RWPE2 (cell line): ENCODE measurements at regions not wholly inside any gene's neighbourhood (a gene's known extent, or its start where the extent isn't known, plus 50 kb on each side); places are given as distances from the start of the nearest gene placed in this dataset.

Experiments used
- ATAC-seq: fragments of 200-7000 bp; cut with Tn5 transposase; 3 replicates; pipeline ENCODE4 v1.9.1; 2021; ENCODE audit warnings: low read depth
- DNase-seq: peaks from one replicate; pipeline ENCODE4 v3.0.0-alpha.2; 2020; ENCODE audit warnings: low spot score
- H3K27ac ChIP-seq: fragments of 450-650 bp; 2 replicates; pipeline ENCODE4 v1.5.1; 2017; ENCODE audit warnings: mild to moderate bottlenecking; ENCODE audit not compliant: poor library complexity, severe bottlenecking
- H3K27me3 ChIP-seq: fragments of 250-450 bp; sonication (Bioruptor Pico); 2 replicates; pipeline ENCODE4 v1.5.1; 2021; ENCODE audit warnings: mild to moderate bottlenecking, moderate library complexity; ENCODE audit not compliant: insufficient read depth, poor library complexity, severe bottlenecking
- H3K36me3 ChIP-seq: fragments of 250-450 bp; sonication (Bioruptor Pico); 2 replicates; pipeline ENCODE4 v1.5.1; 2020; ENCODE audit warnings: low read depth, mild to moderate bottlenecking, moderate library complexity
- H3K4me1 ChIP-seq: fragments of 250-450 bp; sonication (Bioruptor Pico); 2 replicates; pipeline ENCODE4 v1.5.1; 2021; ENCODE audit warnings: mild to moderate bottlenecking, moderate library complexity; ENCODE audit not compliant: insufficient read depth, poor library complexity, severe bottlenecking
- H3K4me3 ChIP-seq: fragments of 250-450 bp; sonication (Bioruptor Pico); 2 replicates; pipeline ENCODE4 v1.5.1; 2021; ENCODE audit warnings: mild to moderate bottlenecking, moderate library complexity; ENCODE audit not compliant: severe bottlenecking
- H3K9me3 ChIP-seq: fragments of 250-450 bp; sonication (Bioruptor Pico); 2 replicates; pipeline ENCODE4 v1.5.1; 2021; ENCODE audit warnings: mild to moderate bottlenecking, moderate library complexity; ENCODE audit not compliant: severe bottlenecking
- TF ChIP-seq, protein P1 (sequence below): fragments of 450-650 bp; IDR thresholded peaks from one replicate; pipeline ENCODE4 v1.5.1; 2017; ENCODE audit warnings: mild to moderate bottlenecking, moderate library complexity; ENCODE audit not compliant: poor library complexity, severe bottlenecking

DNA sequence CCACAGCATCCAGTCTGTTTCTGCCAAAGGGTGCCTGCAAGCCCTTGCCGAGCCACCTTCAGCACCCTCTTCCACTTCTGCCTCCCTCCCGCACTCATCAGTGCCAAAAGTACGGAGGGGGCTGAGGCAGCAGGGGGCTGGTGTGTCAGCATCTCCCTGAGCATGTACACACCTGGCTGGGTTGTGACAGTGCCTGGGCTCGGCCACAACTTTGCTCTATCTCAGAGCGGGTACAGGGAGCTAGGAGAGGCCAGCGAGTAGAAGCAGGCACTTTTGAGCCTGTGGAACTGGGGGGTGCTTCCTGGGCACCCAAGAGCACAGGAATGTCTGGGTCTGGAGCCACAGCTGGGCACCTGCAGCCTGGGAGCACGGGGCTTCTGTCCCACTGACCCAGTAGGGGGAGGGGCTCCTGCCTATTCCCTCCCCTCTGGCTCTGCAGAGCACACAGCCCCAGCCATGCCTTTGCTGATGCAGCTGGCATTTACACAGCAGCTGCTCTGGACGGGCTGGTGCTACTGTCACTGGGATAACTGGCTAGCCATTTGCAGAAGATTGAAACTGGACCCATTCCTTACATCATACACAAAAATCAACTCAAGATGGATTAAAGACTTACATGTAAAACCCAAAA lies 319.8 kb upstream of the RRP15 start:
- no peak overlapping the region for H3K4me3 ChIP-seq
- H3K27ac ChIP-seq = no peak overlapping the region
- H3K9me3 ChIP-seq = no peaks in the 10 kb centered on the region
- H3K36me3 ChIP-seq = no peaks in the 10 kb centered on the region
- ATAC-seq (no peak), DNase-seq (no peak)
- H3K27me3 ChIP-seq = no peaks in the 10 kb centered on the region
- H3K4me1 ChIP-seq = no peaks in the 10 kb centered on the region
- TF ChIP-seq, protein P1, sequence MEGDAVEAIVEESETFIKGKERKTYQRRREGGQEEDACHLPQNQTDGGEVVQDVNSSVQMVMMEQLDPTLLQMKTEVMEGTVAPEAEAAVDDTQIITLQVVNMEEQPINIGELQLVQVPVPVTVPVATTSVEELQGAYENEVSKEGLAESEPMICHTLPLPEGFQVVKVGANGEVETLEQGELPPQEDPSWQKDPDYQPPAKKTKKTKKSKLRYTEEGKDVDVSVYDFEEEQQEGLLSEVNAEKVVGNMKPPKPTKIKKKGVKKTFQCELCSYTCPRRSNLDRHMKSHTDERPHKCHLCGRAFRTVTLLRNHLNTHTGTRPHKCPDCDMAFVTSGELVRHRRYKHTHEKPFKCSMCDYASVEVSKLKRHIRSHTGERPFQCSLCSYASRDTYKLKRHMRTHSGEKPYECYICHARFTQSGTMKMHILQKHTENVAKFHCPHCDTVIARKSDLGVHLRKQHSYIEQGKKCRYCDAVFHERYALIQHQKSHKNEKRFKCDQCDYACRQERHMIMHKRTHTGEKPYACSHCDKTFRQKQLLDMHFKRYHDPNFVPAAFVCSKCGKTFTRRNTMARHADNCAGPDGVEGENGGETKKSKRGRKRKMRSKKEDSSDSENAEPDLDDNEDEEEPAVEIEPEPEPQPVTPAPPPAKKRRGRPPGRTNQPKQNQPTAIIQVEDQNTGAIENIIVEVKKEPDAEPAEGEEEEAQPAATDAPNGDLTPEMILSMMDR = no peak

GRCh38 chr1:217968085-217968484 lies 317.0 kb upstream of the RRP15 start:
- no peak for ATAC-seq
- TF ChIP-seq, protein P1 = no peak

DNA sequence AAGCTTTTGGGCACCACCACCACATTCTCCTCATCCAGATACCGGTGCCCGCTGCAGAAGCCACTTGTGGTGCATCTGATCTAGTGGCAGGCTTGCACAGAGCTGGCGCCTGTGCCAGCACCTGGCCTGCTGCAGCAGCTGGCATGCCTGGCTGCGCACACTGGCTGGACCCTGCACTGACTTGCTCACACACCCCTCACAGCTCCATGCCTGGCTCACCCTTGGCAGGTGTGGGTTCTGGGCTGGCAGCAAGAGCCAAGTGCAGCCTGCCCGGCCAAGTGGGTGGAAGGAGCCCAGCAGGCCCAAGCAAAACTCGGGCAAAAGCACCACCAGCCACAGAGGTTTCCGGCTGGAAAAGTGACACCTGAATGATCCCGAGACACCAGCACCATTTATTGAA lies 315.7 kb upstream of the RRP15 start:
- Histone ChIP-seq H3K36me3 (no peaks in the 10 kb centered on the region), H3K27me3 (no peaks in the 10 kb centered on the region), H3K4me1 (no peaks in the 10 kb centered on the region), H3K27ac (no peak overlapping the region), H3K4me3 (no peak overlapping the region), H3K9me3 (no peaks in the 10 kb centered on the region)
- ATAC-seq = no peak
- TF ChIP-seq, protein P1 = no peak
- no peak for DNase-seq

More at GRCh38 chr1:217968085-217968484, 317.0 kb upstream of the RRP15 start:
- Histone ChIP-seq H3K9me3 (no peaks in the 10 kb centered on the region), H3K36me3 (no peaks in the 10 kb centered on the region), H3K27me3 (no peaks in the 10 kb centered on the region), H3K27ac (no peak overlapping the region), H3K4me1 (no peaks in the 10 kb centered on the region), H3K4me3 (no peak overlapping the region)
- DNase-seq = no peak

GRCh38 chr1:217977943-217978342 lies 307.1 kb upstream of the RRP15 start:
- DNase-seq (no peak), ATAC-seq (no peak)
- TF ChIP-seq, protein P1 = no peak

GRCh38 chr1:217981430-217981829 lies 303.7 kb upstream of the RRP15 start:
- Histone ChIP-seq H3K36me3 (no peaks in the 10 kb centered on the region), H3K9me3 (no peaks in the 10 kb centered on the region), H3K27ac (no peak overlapping the region), H3K4me3 (no peak overlapping the region), H3K27me3 (no peaks in the 10 kb centered on the region), H3K4me1 (no peaks in the 10 kb centered on the region)
- DNase-seq (no peak), ATAC-seq (no peak)
- TF ChIP-seq, protein P1 = no peak

More at GRCh38 chr1:217977943-217978342, 307.1 kb upstream of the RRP15 start:
- H3K27me3 ChIP-seq = no peaks in the 10 kb centered on the region
- H3K36me3 ChIP-seq = no peaks in the 10 kb centered on the region
- H3K27ac ChIP-seq = no peak overlapping the region
- H3K4me3 ChIP-seq = no peak overlapping the region
- H3K9me3 ChIP-seq = no peaks in the 10 kb centered on the region
- H3K4me1 ChIP-seq = no peaks in the 10 kb centered on the region
